ENCODE measurements at regions not wholly inside any gene's neighbourhood (a gene's known extent, or its start where the extent isn't known, plus 50 kb on each side); places are given as distances from the start of the nearest gene placed in this dataset.

DNA sequence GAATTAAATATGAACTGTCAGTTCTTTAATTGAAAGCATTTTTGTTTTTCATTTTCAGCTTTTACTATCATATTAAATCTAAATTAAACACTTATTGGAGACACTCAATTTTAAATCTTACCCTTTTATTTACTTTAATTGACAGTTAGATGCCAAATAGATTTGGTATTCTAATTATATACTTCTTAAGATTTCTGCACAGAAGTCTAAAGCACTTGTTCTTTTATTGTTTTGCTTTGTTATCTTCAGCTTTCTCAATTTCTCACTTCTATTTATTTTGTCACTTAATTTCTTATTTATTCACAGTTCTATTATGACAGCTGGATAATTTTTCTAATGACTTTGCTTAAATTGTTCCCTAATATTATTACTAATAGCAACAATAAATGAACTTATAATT is 1397.3 kb upstream of the MIR17HG start (continued):
- TF ChIP-seq, protein P1, sequence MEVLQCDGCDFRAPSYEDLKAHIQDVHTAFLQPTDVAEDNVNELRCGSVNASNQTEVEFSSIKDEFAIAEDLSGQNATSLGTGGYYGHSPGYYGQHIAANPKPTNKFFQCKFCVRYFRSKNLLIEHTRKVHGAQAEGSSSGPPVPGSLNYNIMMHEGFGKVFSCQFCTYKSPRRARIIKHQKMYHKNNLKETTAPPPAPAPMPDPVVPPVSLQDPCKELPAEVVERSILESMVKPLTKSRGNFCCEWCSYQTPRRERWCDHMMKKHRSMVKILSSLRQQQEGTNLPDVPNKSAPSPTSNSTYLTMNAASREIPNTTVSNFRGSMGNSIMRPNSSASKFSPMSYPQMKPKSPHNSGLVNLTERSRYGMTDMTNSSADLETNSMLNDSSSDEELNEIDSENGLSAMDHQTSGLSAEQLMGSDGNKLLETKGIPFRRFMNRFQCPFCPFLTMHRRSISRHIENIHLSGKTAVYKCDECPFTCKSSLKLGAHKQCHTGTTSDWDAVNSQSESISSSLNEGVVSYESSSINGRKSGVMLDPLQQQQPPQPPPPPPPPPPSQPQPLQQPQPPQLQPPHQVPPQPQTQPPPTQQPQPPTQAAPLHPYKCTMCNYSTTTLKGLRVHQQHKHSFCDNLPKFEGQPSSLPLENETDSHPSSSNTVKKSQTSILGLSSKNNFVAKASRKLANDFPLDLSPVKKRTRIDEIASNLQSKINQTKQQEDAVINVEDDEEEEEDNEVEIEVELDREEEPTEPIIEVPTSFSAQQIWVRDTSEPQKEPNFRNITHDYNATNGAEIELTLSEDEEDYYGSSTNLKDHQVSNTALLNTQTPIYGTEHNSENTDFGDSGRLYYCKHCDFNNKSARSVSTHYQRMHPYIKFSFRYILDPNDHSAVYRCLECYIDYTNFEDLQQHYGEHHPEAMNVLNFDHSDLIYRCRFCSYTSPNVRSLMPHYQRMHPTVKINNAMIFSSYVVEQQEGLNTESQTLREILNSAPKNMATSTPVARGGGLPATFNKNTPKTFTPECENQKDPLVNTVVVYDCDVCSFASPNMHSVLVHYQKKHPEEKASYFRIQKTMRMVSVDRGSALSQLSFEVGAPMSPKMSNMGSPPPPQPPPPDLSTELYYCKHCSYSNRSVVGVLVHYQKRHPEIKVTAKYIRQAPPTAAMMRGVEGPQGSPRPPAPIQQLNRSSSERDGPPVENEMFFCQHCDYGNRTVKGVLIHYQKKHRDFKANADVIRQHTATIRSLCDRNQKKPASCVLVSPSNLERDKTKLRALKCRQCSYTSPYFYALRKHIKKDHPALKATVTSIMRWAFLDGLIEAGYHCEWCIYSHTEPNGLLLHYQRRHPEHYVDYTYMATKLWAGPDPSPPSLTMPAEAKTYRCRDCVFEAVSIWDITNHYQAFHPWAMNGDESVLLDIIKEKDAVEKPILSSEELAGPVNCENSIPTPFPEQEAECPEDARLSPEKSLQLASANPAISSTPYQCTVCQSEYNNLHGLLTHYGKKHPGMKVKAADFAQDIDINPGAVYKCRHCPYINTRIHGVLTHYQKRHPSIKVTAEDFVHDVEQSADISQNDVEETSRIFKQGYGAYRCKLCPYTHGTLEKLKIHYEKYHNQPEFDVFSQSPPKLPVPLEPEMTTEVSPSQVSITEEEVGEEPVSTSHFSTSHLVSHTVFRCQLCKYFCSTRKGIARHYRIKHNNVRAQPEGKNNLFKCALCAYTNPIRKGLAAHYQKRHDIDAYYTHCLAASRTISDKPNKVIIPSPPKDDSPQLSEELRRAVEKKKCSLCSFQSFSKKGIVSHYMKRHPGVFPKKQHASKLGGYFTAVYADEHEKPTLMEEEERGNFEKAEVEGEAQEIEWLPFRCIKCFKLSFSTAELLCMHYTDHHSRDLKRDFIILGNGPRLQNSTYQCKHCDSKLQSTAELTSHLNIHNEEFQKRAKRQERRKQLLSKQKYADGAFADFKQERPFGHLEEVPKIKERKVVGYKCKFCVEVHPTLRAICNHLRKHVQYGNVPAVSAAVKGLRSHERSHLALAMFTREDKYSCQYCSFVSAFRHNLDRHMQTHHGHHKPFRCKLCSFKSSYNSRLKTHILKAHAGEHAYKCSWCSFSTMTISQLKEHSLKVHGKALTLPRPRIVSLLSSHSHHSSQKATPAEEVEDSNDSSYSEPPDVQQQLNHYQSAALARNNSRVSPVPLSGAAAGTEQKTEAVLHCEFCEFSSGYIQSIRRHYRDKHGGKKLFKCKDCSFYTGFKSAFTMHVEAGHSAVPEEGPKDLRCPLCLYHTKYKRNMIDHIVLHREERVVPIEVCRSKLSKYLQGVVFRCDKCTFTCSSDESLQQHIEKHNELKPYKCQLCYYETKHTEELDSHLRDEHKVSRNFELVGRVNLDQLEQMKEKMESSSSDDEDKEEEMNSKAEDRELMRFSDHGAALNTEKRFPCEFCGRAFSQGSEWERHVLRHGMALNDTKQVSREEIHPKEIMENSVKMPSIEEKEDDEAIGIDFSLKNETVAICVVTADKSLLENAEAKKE (CRISPR knock-in tag; IDR thresholded peaks at IDR 0.05): no peak

DNA sequence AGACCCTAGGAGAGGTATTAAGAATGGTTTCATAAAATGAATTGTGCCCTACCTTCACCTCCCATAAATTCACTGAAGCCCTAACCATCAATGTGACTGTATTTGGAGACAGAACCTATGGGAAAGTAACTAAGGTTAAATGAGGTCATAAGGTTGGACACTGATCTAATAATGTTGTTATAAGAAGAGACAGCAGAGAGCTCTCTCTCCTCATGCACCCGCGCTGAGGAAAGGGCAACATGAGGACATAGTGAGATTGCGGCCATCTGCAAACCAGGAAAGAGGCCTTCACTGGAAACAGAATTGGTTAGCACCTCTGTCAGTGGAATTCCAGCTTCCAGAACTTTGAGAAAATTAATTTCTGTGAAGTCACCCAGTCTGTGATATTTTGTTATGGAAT is 1396.1 kb upstream of the MIR17HG start:
- Histone ChIP-seq H2AFZ (no peak overlapping the region; the same call in 1 of the 2 replicates), H4K20me1 (replicated peaks; ENCODE audit: insufficient read depth) (no peaks in the 10 kb centered on the region), H3K4me2 (no peak overlapping the region), H3K27me3 (ENCODE audit: insufficient read depth) (no peaks in the 10 kb centered on the region), H3K36me3 (ENCODE audit: insufficient read depth) (no peaks in the 10 kb centered on the region), H3K4me1 (ENCODE audit: insufficient read depth) (no peaks in the 10 kb centered on the region), H3K27ac (ENCODE audit: low read depth) (no peak overlapping the region), H3K79me2 (replicated peaks; ENCODE audit: insufficient read depth) (no peaks in the 10 kb centered on the region), H3K9me2 (ENCODE audit: insufficient read depth) (no peaks in the 10 kb centered on the region), H3K4me3 (no peak overlapping the region), H3F3A (replicated peaks; ENCODE audit: low read depth) (no peaks in the 10 kb centered on the region)
- Mint-ChIP-seq H3K36me3 (ENCODE audit: low read depth) (no peaks in the 10 kb centered on the region; the same call in 2 of the 3 replicates), H3K27ac (no peak overlapping the region), H3K27me3 (ENCODE audit: insufficient read depth, low read depth, poor library complexity) (no peaks in the 10 kb centered on the region), H3K9me3 (peaks cover 3% of the 10 kb centered on the region; the same call in 1 of the 3 replicates), H3K4me3 (no peak overlapping the region), H3K4me1 (no peaks in the 10 kb centered on the region)
- ATAC-seq: no peak
- TF ChIP-seq, protein P2, sequence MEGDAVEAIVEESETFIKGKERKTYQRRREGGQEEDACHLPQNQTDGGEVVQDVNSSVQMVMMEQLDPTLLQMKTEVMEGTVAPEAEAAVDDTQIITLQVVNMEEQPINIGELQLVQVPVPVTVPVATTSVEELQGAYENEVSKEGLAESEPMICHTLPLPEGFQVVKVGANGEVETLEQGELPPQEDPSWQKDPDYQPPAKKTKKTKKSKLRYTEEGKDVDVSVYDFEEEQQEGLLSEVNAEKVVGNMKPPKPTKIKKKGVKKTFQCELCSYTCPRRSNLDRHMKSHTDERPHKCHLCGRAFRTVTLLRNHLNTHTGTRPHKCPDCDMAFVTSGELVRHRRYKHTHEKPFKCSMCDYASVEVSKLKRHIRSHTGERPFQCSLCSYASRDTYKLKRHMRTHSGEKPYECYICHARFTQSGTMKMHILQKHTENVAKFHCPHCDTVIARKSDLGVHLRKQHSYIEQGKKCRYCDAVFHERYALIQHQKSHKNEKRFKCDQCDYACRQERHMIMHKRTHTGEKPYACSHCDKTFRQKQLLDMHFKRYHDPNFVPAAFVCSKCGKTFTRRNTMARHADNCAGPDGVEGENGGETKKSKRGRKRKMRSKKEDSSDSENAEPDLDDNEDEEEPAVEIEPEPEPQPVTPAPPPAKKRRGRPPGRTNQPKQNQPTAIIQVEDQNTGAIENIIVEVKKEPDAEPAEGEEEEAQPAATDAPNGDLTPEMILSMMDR (conservative IDR thresholded peaks at IDR 0.05; ENCODE audit: low read depth in 2 of 2): 0 out of 4 replicates have a peak, but pooled peaks of 1 of the 2 experiments have one; percentile 19
- TF ChIP-seq ETS1 (IDR thresholded peaks at IDR 0.05) (no peak), ZNF114 (CRISPR knock-in tag; IDR thresholded peaks at IDR 0.05) (no peak)
- no peak for DNase-seq (ENCODE audit: low spot score)

Data from GM23338 (cell line).